ENCODE measurements at regions not wholly inside any gene's neighbourhood (a gene's known extent, or its start where the extent isn't known, plus 50 kb on each side); places are given as distances from the start of the nearest gene placed in this dataset.

- Histone ChIP-seq H4K20me1 (no peaks in the 10 kb centered on the region), H3K9me3 (replicated peaks in 1 of 11) (peaks cover 16 to 28% (median 19%) of the 10 kb centered on the region in 11 experiments), H3K4me3 (no peak overlapping the region), H3K4me2 (no peak overlapping the region), H3K36me3 (peaks cover 0 to 4% (median 0%) of the 10 kb centered on the region in 11 experiments; a peak in 1 of 22 replicates), H3K4me1 (peaks cover 19 to 37% (median 30%) of the 10 kb centered on the region in 10 experiments), H3K27ac (no peak overlapping the region), H3K27me3 (no peaks in the 10 kb centered on the region), H3K9ac (no peak overlapping the region)
- TF ChIP-seq Cebpa-rat (IDR thresholded peaks at IDR 0.05) = no peak
Measured at GRCh38 chr5:135251093-135251492, 147.9 kb downstream of the MACROH2A1 start.

GRCh38 chr5:135250671-135251070 is 148.4 kb downstream of the MACROH2A1 start:
- Histone ChIP-seq H3K9ac (no peak overlapping the region), H3K27me3 (no peaks in the 10 kb centered on the region), H3K9me3 (replicated peaks in 1 of 11) (peaks cover 16 to 28% (median 19%) of the 10 kb centered on the region in 11 experiments), H3K27ac (no peak overlapping the region), H3K4me2 (no peak overlapping the region), H3K36me3 (peaks cover 0 to 4% (median 0%) of the 10 kb centered on the region in 11 experiments; a peak in 1 of 22 replicates), H4K20me1 (no peaks in the 10 kb centered on the region), H3K4me3 (no peak overlapping the region), H3K4me1 (peaks cover 23 to 41% (median 34%) of the 10 kb centered on the region in 10 experiments)
- TF ChIP-seq Cebpa-rat (IDR thresholded peaks at IDR 0.05) = no peak

GRCh38 chr5:135249658-135250057 is 149.4 kb downstream of the MACROH2A1 start:
- Histone ChIP-seq H3K4me2 (peak overlapping the region in 3 of 11 experiments; percentile 22 to 55 (median 44); a peak in 5 of 22 replicates), H3K9me3 (replicated peaks in 1 of 11) (peaks cover 16 to 28% (median 19%) of the 10 kb centered on the region in 11 experiments), H4K20me1 (no peaks in the 10 kb centered on the region), H3K27ac (no peak overlapping the region), H3K27me3 (no peaks in the 10 kb centered on the region), H3K4me3 (no peak overlapping the region), H3K9ac (no peak overlapping the region), H3K36me3 (peaks cover 0 to 4% (median 0%) of the 10 kb centered on the region in 11 experiments; a peak in 1 of 22 replicates), H3K4me1 (peaks cover 28 to 52% (median 43%) of the 10 kb centered on the region in 10 experiments)
- no peak for TF ChIP-seq Cebpa-rat (IDR thresholded peaks at IDR 0.05)

- Histone ChIP-seq H3K4me2 (peak overlapping the region in 9 of 11 experiments; percentile 0 to 55 (median 24); a peak in 12 of 22 replicates), H3K9me3 (replicated peaks in 1 of 11) (peaks cover 16 to 28% (median 19%) of the 10 kb centered on the region in 11 experiments), H3K36me3 (peaks cover 0 to 4% (median 0%) of the 10 kb centered on the region in 11 experiments; a peak in 1 of 22 replicates), H3K9ac (no peak overlapping the region), H4K20me1 (no peaks in the 10 kb centered on the region), H3K27me3 (no peaks in the 10 kb centered on the region), H3K4me1 (peaks cover 28 to 59% (median 47%) of the 10 kb centered on the region in 10 experiments), H3K27ac (no peak overlapping the region), H3K4me3 (no peak overlapping the region)
- no peak for TF ChIP-seq Cebpa-rat (IDR thresholded peaks at IDR 0.05)
Measured at GRCh38 chr5:135248801-135249231, 150.2 kb downstream of the MACROH2A1 start.

GRCh38 chr5:135246923-135247795 is 151.9 kb downstream of the MACROH2A1 start:
- peak overlapping the region; percentile 55 to 94 (median 78); a peak in 21 of 22 replicates for H3K4me2 ChIP-seq
- peaks cover 0 to 4% (median 0%) of the 10 kb centered on the region in 11 experiments; a peak in 1 of 22 replicates for H3K36me3 ChIP-seq
- H3K27me3 ChIP-seq = no peaks in the 10 kb centered on the region
- H3K27ac ChIP-seq = peak overlapping the region in 8 of 11 experiments; percentile 5 to 70 (median 50); a peak in 11 of 22 replicates
- peak overlapping the region in 3 of 11 experiments; percentile 32 to 40 (median 36); a peak in 3 of 22 replicates for H3K9ac ChIP-seq
- peaks cover 7 to 18% (median 10%) of the 10 kb centered on the region in 11 experiments for H3K9me3 ChIP-seq (replicated peaks in 1 of 11)
- 0 out of 20 replicates have a peak overlapping the region, but pooled peaks of 1 of the 10 experiments have one; percentile 18 for H3K4me3 ChIP-seq
- H3K4me1 ChIP-seq = peaks cover 28 to 67% (median 47%) of the 10 kb centered on the region in 10 experiments
- no peak for TF ChIP-seq Cebpa-rat (IDR thresholded peaks at IDR 0.05)
- no peaks in the 10 kb centered on the region for H4K20me1 ChIP-seq

- no peaks in the 10 kb centered on the region for H3K27me3 ChIP-seq
- H3K9ac ChIP-seq = peak overlapping the region in 4 of 11 experiments; percentile 10 to 40 (median 34); a peak in 4 of 22 replicates
- H3K36me3 ChIP-seq = peaks cover 0 to under 1% (median 0%) of the 10 kb centered on the region in 11 experiments; a peak in 1 of 22 replicates
- no peaks in the 10 kb centered on the region for H4K20me1 ChIP-seq
- H3K4me3 ChIP-seq = 0 out of 20 replicates have a peak overlapping the region, but pooled peaks of 1 of the 10 experiments have one; percentile 18
- H3K9me3 ChIP-seq (replicated peaks in 1 of 11) = peaks cover under 1 to 12% (median 4%) of the 10 kb centered on the region in 11 experiments; a peak in 19 of 22 replicates
- H3K4me2 ChIP-seq = peak overlapping the region; percentile 55 to 94 (median 78)
- no peak for TF ChIP-seq Cebpa-rat (IDR thresholded peaks at IDR 0.05)
- H3K27ac ChIP-seq = peak overlapping the region in 10 of 11 experiments; percentile 5 to 70 (median 46); a peak in 13 of 22 replicates
- peaks cover 28 to 73% (median 47%) of the 10 kb centered on the region in 10 experiments for H3K4me1 ChIP-seq
Measured at GRCh38 chr5:135246605-135246922, 152.5 kb downstream of the MACROH2A1 start.

- Histone ChIP-seq H3K27me3 (no peaks in the 10 kb centered on the region), H3K36me3 (no peaks in the 10 kb centered on the region), H3K27ac (peak overlapping the region in 10 of 11 experiments; percentile 5 to 70 (median 46); a peak in 17 of 22 replicates), H4K20me1 (no peaks in the 10 kb centered on the region), H3K9ac (peak overlapping the region in 4 of 11 experiments; percentile 10 to 40 (median 34); a peak in 4 of 22 replicates), H3K4me3 (0 out of 20 replicates have a peak overlapping the region, but pooled peaks of 1 of the 10 experiments have one; percentile 18), H3K9me3 (replicated peaks in 1 of 11) (peaks cover 0 to 5% (median 0%) of the 10 kb centered on the region in 11 experiments; a peak in 2 of 22 replicates), H3K4me2 (peak overlapping the region; percentile 55 to 94 (median 78)), H3K4me1 (peaks cover 28 to 76% (median 47%) of the 10 kb centered on the region in 10 experiments)
- peak in 2 of 11 experiments; percentile 46 to 53; a peak in 2 of 22 replicates for TF ChIP-seq Cebpa-rat (IDR thresholded peaks at IDR 0.05)
Measured at GRCh38 chr5:135245521-135246499, 153.2 kb downstream of the MACROH2A1 start.

- H3K27ac ChIP-seq = peak overlapping the region in 5 of 11 experiments; percentile 20 to 70 (median 48); a peak in 7 of 22 replicates
- peak overlapping the region in 8 of 11 experiments; percentile 0 to 94 (median 55); a peak in 9 of 22 replicates for H3K4me2 ChIP-seq
- H3K27me3 ChIP-seq = no peaks in the 10 kb centered on the region
- H3K4me1 ChIP-seq = peaks cover 33 to 78% (median 51%) of the 10 kb centered on the region in 10 experiments
- H3K36me3 ChIP-seq = no peaks in the 10 kb centered on the region
- H3K9ac ChIP-seq = no peak overlapping the region
- TF ChIP-seq Cebpa-rat (IDR thresholded peaks at IDR 0.05) = no peak
- no peak overlapping the region for H3K4me3 ChIP-seq
- H3K9me3 ChIP-seq (replicated peaks in 1 of 11) = no peaks in the 10 kb centered on the region
- H4K20me1 ChIP-seq = no peaks in the 10 kb centered on the region
Measured at GRCh38 chr5:135244620-135245021, 154.4 kb downstream of the MACROH2A1 start.
